Endothelial cell of umbilical vein (primary cell): ENCODE measurements at regions not wholly inside any gene's neighbourhood (a gene's known extent, or its start where the extent isn't known, plus 50 kb on each side); places are given as distances from the start of the nearest gene placed in this dataset.

ENCODE experiments used
- EZH2 ChIP-seq: IDR thresholded peaks from 2 replicates; pipeline ENCODE4 v1.6.1; 2012; ENCODE audit warnings: borderline replicate concordance, low read depth, mild to moderate bottlenecking, moderate library complexity, low read length, inconsistent platforms; ENCODE audit not compliant: severe bottlenecking
- POLR2A ChIP-seq: IDR thresholded peaks from 2 replicates; pipeline ENCODE4 v1.6.1; 2012; ENCODE audit warnings: low read depth, mild to moderate bottlenecking, control low read depth, low read length
- POLR2AphosphoS5 ChIP-seq: IDR thresholded peaks from 2 replicates; pipeline ENCODE4 v1.6.1; 2012; ENCODE audit warnings: low read depth, mild to moderate bottlenecking, control low read depth, low read length, moderate library complexity; ENCODE audit not compliant: insufficient read depth
- TF ChIP-seq, protein P1 (sequence below), 2 donors: IDR thresholded peaks; 1 replicate in 1 of 2; 2 replicates in 1 of 2; pipeline ENCODE4 v1.5.1; 2011; ENCODE audit warnings: low read length in 2 of 2, mild to moderate bottlenecking in 2 of 2, moderate library complexity in 2 of 2, control low read depth in 1 of 2, inconsistent platforms in 1 of 2, low read depth in 1 of 2; ENCODE audit not compliant: insufficient read depth in 1 of 2; ENCODE audit errors: extremely low read depth in 1 of 2

DNA sequence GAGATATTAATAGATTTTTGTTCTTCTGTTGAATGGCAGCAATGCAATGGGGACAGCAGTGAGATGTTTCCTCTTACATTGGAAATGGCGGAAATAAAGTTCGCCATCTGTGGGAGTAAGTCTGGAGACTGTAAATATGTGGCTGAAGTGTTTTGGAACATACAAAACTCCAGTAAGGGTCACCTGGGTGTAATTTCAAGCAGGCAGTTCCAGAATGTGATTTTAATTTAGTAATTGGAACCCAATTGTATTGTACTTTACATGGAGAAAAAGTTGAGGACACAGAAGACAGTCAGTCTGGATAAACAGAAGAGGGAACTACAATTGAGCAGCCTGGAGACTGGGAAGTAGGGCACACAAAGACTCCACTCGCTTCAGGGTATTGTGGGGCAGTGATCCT lies 108.6 kb downstream of the NTMT2 start:
- TF ChIP-seq, protein P1, sequence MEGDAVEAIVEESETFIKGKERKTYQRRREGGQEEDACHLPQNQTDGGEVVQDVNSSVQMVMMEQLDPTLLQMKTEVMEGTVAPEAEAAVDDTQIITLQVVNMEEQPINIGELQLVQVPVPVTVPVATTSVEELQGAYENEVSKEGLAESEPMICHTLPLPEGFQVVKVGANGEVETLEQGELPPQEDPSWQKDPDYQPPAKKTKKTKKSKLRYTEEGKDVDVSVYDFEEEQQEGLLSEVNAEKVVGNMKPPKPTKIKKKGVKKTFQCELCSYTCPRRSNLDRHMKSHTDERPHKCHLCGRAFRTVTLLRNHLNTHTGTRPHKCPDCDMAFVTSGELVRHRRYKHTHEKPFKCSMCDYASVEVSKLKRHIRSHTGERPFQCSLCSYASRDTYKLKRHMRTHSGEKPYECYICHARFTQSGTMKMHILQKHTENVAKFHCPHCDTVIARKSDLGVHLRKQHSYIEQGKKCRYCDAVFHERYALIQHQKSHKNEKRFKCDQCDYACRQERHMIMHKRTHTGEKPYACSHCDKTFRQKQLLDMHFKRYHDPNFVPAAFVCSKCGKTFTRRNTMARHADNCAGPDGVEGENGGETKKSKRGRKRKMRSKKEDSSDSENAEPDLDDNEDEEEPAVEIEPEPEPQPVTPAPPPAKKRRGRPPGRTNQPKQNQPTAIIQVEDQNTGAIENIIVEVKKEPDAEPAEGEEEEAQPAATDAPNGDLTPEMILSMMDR (IDR thresholded peaks at IDR 0.05; ENCODE audit: extremely low read depth in 1 of 2, insufficient read depth in 1 of 2, low read depth in 1 of 2, low read length in 2 of 2): no peak
- no peak for TF ChIP-seq POLR2AphosphoS5
- TF ChIP-seq POLR2A: no peak
- no peak for TF ChIP-seq EZH2
